GM18907 (cell line): ENCODE measurements at regions not wholly inside any gene's neighbourhood (a gene's known extent, or its start where the extent isn't known, plus 50 kb on each side); places are given as distances from the start of the nearest gene placed in this dataset.

Experiments used
- ATAC-seq: cut with Tn5 transposase; IDR thresholded peaks from one replicate; pipeline ENCODE4 v1.9.1; 2021; ENCODE audit warnings: mild to moderate bottlenecking, moderate library complexity; ENCODE audit not compliant: unreplicated experiment

DNA sequence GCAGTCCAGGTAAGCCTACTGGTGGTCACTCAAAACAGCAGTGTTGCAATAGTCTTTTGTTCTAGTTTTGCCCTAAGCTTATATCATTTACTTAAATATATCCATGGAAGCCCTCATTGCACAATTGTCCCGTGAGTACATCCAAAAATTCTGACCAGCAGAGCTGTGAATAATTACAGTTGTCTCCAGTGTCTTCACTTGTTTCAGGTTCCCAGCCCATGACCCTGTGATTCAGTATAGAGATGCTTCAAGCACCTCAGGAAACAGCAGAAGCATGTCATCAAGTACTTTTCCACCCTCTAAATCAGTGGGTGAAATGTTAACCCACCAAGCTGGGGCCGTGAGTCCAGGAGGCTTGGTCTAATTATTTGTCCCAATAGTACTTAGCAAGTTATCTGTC is 214.9 kb upstream of the RPS6KA3 start:
- no peak for ATAC-seq

GRCh38 chrX:20479896-20480295 is 213.2 kb upstream of the RPS6KA3 start:
- no peak for ATAC-seq

DNA sequence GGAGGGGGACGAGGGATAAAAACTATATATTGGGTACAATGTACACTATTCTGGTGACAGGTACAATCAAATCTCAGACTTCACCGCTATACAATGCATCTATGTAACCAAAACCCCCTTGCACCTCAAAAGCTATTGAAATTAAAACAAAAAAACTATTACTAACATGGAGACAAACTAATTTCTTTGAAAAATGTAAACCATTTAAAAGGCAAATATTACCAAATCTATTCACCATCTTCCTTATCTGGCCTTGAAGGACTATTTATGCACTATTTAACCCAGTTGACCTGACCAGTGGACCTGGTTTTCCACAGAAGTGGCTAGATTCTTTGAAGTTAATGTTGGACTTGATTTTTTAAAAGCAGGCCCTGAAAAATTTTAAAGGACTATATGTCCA is 212.3 kb upstream of the RPS6KA3 start:
- no peak for ATAC-seq

DNA sequence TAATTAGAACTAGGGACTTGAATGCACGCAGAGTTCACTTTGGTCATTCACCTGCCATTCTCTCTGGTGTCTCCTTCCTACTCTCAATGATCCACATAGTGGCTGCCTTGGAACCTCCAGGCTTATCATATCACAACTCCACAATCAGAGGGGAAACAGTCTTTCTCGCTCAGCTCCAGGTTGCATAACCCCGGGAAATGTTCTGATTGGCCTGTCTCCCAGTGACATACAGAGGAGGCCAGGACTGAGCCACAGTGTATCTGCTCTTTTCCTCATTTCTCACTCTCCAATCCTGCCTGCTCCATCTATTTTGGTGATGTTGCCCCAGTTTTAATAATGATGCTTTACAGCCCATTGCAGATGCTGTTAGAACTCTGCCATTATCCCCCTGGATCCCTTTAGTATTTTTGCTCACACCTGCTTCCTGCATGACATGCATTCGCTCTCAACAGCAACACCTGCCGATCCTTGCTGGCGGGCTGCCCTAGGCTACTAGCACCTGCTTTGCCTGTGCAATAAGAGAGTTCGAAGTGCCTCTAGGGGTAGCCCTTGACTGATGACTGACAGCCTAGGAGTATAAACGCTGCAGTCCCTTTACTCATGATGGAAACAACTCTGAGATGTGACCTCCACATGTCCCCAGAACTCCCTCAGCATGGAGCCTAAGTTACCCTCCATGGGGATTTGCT is 211.3 kb upstream of the RPS6KA3 start:
- no peak for ATAC-seq

DNA sequence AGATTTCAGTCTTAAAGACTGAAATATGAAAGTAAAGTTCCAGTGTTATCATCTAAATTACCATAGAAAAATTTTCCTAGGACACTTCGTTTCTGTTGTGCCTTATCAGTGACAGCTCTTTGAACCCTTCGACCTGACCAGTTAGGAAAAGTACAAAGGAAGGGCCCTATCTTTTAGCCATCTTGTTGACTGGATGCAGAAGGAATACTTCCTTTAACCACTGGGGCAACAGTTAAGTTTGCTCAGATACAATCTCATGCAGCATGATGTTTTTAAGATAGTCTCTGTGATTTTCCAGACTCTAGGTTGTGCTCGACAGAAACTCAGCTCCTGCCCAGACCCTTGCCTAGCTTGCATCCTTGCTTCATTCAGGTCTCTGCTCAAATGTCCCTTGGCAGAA is 210.5 kb upstream of the RPS6KA3 start:
- ATAC-seq = no peak

DNA sequence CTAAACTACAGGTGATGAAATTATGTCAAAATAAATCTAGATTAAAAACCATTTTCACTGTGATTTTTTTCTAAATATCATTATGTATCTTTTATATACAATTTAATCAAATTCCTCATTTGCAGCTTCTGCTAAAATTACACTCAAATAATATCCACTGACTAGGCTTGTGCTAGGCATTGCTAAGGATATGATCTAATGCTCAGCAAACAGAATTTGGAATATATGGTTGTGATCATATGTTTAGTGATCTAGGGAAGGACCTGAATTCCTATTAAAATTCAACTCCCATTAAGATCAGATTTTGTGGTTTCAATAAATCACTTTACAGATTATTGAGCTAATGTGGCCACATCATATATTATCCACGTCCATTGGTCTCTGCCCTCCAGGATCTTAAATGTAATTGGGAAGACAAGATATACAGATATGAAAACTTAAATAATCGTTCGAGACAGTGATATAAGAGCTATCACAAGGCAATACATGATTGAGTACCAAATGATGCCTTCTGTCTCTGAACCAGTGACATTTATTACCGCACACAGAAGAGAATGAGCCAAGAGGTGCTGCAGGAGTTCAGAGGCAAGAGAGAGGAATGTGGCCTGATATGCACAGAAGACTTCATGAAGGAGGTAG is 206.0 kb upstream of the RPS6KA3 start:
- ATAC-seq = no peak

DNA sequence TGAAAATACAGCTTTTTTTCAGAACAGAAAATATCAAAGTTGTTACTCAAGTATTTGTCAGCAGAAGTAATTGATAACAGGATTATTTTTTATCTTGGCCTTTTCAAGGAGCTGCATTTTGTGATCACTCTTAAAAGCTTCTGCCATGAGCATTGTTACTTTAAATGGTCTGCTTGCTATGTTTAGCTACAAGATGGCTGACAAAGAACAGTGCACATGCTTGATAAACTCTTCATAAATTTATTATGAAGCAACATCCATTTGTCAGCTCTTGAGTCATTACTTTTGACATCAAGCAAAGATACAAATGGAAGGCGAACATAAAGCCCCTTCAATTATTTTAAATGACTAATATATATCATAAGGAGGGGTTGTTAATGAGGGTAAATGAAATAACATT is 205.4 kb upstream of the RPS6KA3 start:
- ATAC-seq = no peak

DNA sequence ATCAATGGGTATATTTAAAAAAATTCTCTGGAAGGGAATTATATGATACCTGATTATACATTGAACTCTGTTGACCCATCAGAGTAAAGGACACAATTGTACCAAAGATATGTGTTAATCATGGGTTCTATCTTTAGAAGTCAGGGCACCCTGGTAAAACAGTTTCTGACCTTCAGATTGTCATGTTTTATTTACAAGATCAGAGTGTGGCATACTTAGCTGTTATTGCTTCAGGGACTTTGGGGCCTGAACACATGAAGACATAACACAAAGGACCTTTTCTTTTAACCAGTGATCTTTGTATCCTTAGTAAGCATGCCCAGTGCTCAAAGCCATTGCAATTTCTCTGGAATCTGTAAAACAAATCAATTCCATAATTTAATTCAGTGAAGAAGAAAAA is 204.8 kb upstream of the RPS6KA3 start:
- no peak for ATAC-seq

GRCh38 chrX:20463296-20464075 is 196.8 kb upstream of the RPS6KA3 start:
- ATAC-seq = peak; percentile 76

DNA sequence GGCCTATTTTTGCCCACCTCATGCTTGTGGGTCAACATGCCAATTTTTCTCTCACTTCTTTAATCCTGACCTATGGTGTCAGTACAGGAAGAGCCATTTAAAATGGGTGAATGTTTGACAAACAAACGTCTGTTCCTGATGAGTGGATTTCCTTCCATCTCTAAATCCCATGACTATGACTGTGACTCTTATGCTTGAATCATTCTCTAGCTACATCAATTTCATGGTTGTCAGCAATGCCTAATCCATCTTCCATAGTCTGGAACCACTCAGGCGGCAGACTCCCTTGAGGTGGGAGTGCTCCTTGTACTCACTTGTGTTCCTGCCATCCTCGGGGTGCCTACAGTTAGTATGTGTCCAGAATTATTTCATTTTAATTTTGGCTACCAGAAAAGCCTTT is 194.9 kb upstream of the RPS6KA3 start:
- ATAC-seq = no peak

DNA sequence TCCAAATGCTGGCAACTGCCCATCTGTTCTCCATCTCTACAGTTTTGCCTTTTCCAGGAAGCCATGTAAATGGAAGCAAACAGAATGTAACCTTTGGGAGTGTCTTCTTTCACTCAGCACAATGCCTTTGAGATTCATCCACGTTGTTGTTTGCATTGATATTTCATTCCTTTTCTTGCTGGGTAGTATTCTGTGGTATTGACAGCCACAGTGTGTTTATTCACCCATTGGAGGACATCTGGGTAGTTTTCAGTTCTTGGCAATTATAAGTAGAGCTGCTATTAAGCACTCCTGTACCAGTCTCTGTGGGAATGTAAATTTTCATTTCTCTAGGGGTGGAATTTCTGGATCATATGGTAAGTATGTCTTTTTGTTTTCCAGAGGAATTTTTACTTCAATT is 194.3 kb upstream of the RPS6KA3 start:
- no peak for ATAC-seq

DNA sequence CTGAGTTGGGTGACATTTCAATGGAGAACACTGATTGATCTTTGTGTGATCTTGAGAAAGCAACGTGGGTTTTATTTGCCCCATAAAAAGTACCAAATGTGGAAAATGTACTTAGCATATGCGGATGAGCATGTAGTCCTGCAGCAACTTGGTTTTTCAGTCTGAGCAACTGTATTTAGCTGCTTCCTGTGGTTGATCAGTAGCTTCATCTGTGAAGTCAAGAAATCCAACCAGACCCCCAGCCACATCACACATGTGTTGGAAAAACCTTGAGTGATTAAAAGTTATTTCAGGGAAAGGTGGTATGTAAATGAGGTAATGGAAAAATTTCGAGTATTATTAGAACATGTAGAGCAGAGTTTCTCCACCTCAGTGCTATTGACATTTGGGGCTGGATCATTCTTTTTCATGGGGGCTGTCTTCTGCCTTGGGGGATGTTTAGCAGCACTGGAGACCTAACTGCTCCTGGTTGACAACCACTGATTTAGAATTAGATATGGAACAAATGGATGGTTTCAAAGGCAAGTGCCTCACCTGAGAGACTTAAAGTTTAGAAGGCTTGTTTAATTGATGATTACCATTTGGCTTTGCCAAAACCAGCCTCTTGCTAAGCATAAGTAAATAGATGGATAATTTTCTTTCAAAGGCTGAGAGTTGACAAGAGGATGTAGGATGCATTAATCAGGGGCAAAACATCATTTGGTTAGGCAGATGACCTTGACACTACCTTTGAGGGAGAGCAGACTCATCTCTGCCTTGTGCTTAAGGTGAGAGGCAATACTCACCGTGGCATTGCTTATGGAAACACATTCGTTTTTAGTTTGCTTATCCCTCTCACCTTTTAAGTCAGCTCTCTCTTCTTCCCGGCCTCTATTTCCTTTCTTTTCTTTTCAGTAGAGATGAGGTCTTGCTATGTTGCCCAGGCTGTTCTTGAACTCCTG is 193.0 kb upstream of the RPS6KA3 start:
- ATAC-seq = no peak

DNA sequence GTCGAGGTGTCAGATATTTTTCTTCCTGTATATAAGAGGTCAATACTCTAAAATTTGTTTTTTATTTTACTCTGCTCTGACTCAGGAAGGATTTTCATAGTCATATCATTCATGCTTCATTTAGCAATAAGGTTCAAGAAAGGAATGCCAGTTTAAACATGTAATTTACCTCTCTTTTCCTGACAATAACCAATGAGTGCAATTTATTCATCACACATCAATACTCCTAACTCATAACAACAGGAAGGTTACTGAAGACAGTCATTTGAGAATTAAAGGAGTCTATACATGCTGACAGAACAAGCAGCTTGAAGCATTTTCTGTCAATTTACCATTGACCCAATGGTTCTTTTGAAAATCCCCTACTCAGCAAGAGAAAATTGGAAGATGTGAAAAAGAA is 190.3 kb upstream of the RPS6KA3 start:
- ATAC-seq = no peak

DNA sequence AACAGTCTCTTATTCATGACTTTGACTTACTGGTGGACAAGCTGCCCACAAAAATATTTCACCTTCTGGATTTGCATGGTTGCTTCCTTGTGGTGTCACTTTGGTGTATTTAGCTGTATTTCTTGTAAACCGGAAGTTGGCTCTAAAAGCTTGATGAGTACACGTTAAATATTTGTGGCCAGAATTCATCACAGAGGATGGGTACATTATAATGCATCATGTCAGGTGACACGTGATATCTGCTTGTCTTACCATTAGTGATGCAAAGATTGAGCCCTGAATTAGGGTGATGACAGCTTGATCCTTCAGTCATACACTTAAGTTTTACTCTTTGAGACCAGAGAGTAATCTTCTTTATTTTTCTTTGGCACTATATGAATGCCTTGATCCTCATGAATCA is 188.3 kb upstream of the RPS6KA3 start:
- no peak for ATAC-seq

GRCh38 chrX:20454117-20454516 is 187.4 kb upstream of the RPS6KA3 start:
- no peak for ATAC-seq

GRCh38 chrX:20452487-20452886 is 185.8 kb upstream of the RPS6KA3 start:
- ATAC-seq = peak; percentile 58

GRCh38 chrX:20451929-20452328 is 185.2 kb upstream of the RPS6KA3 start:
- ATAC-seq = no peak

DNA sequence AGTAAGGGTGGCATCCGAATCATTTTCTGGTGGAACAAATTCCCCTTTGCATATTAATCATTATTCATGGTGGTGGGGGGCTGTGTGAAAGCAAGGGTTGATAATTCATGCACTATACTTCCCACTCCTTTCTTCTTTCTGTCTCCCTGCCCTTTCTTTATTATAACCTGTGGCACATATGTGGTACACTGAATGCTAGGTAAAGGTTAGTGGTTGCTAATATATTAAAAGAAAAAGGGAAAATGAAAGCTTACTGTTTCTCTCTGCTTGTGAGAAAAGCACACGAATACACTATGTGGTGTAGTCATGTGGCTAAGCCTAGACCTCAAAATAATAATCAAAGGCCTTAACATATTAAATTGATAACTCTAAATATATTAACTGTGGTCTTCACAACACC is 178.4 kb upstream of the RPS6KA3 start:
- ATAC-seq = peak; percentile 48

GRCh38 chrX:20442597-20442996 is 175.9 kb upstream of the RPS6KA3 start:
- peak; percentile 76 for ATAC-seq

GRCh38 chrX:20441123-20441522 is 174.4 kb upstream of the RPS6KA3 start:
- no peak for ATAC-seq
